Right cardiac atrium (tissue), 5 donors: ENCODE measurements at regions not wholly inside any gene's neighbourhood (a gene's known extent, or its start where the extent isn't known, plus 50 kb on each side); places are given as distances from the start of the nearest gene placed in this dataset.

Experiments used
- ATAC-seq, 2 donors: fragments of 200-7000 bp; cut with Tn5 transposase; one replicate each; pipeline versions ENCODE4 v1.8.0 to v1.9.1; 2020; ENCODE audit warnings: moderate library complexity in 2 of 2, mild to moderate bottlenecking in 1 of 2
- DNase-seq, 3 donors: peaks; one replicate each; pipeline ENCODE4 v3.0.0-alpha.2; 2020
- H3K27ac ChIP-seq: one replicate; pipeline ENCODE4 v1.5.1; 2013; ENCODE audit warnings: mild to moderate bottlenecking, low read length, control low read depth, moderate library complexity
- H3K27me3 ChIP-seq: one replicate; pipeline ENCODE4 v1.6.1; 2013; ENCODE audit not compliant: control insufficient read depth, insufficient read depth
- H3K4me1 ChIP-seq: one replicate; pipeline ENCODE4 v1.6.1; 2013; ENCODE audit warnings: low read length; ENCODE audit not compliant: control insufficient read depth, insufficient read depth
- H3K4me3 ChIP-seq: one replicate; pipeline ENCODE4 v1.5.1; 2013; ENCODE audit warnings: low read length, control low read depth
- H3K9me3 ChIP-seq: one replicate; pipeline ENCODE4 v1.6.1; 2013; ENCODE audit warnings: low read length; ENCODE audit not compliant: control insufficient read depth
- WGBS: extraction: QIAGEN DNeasy Blood & Tissue Kit; methylation state at CpG from one replicate; pipeline ENCODE4 v1.1.7; 2013; 5-methylcytosine and 5-hydroxymethylcytosine counted together
- intact Hi-C, 4 donors: fragments of 100-400 bp; cut with DNase I; formaldehyde crosslinking; loops; one replicate each; pipeline versions ENCODE4 v1.11.0 to v1.14.0; 2022 to 2023
- microRNA-seq, 2 donors: library from miRNA; unstranded; fragments of <30 nt; microRNA quantifications; one replicate each; pipeline ENCODE4 v1.2.0, GENCODE V29; 2020 to 2021
- donor health status: healthy with polysubstance abuse.
- donor health status: DM: no; HTN: yes; CAD: no.
- donor health status: DM: no; HTN: no; CAD: no.
- donor health status: DM: no; HTN: yes; CAD: no; lungs with severe emphysema.
- donor health status: DM: yes; HTN: yes; CAD: no.

DNA sequence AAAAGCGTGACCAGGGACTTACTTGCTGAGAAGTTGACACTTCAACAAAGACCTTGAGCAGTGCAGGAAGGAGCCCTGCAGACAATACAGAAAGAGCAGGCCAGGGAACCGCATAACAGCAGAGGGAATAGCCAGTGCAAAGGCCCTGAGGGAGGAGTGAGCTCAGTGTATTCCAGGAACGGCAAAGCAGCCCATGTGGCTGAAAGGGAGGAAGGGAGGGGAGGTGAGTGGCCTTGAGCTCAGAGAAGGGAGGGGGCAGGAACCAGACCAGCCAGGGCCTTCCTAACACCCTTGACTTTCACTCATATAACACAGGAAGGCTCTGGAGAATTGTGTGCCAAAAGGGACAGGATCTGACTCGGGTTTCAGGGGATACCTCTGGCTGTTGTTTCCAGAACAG lies 112.2 kb downstream of the BCOR start:
- intact Hi-C loops, result no loop called here
- no peak overlapping the region for H3K27ac ChIP-seq
- DNase-seq (peak in 1 of 3 donors; percentile 38), ATAC-seq (peak in 1 of 2 donors; percentile 72)
- no peaks in the 10 kb centered on the region for H3K4me1 ChIP-seq
- no peak overlapping the region for H3K4me3 ChIP-seq
- WGBS, result 64% methylated on average over 4 of the region's 4 CpGs
- H3K27me3 ChIP-seq, result no peaks in the 10 kb centered on the region
- no peaks in the 10 kb centered on the region for H3K9me3 ChIP-seq

DNA sequence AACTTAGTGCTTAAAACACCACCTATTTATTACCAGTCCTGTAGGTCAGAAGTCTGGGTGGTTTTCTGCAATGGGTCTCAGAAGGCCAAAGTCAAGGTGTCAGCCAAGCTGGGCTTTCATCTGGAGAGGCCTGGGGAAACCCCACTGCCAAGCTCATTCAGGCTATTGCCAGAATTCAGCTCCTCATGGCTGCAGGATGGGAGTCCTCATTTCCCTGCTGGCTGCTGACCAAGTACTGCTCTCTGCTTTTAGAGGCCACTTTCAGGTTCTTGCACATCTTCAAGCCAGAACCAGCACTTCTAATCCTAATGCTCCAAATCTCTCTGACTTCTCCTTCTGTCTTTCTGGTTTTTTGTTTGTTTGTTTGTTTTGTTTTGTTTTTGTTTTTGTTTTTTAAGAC lies 109.3 kb downstream of the BCOR start:
- Histone ChIP-seq H3K27ac (no peak overlapping the region), H3K4me1 (no peaks in the 10 kb centered on the region), H3K4me3 (no peak overlapping the region), H3K9me3 (no peaks in the 10 kb centered on the region), H3K27me3 (no peaks in the 10 kb centered on the region)
- no peak for ATAC-seq
- intact Hi-C loops, result no loop called here
- DNase-seq, result no peak

DNA sequence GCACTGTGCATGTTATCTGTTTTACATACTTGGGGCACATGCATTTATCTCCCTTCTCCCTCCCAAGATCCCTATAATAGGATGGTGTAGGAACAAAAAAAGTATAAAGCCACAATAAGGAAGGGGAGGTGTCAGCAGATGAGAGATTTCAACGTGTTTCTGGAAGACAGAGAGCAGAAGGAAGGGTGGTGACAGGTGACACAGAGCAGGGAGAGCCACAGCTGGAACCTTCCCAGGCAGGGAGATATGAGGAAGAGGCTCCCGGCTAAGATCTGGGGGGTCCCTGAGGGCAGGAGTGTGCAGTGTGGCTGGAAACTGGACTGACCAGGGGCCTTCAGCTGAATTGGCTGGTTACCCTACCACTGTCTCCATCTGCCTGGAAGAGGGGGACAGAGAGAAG lies 107.4 kb downstream of the BCOR start:
- Histone ChIP-seq H3K4me3 (no peak overlapping the region), H3K9me3 (no peaks in the 10 kb centered on the region), H3K27ac (no peak overlapping the region), H3K27me3 (no peaks in the 10 kb centered on the region), H3K4me1 (no peaks in the 10 kb centered on the region)
- DNase-seq, result no peak
- no peak for ATAC-seq
- intact Hi-C loops, result no loop called here
- 39% methylated on average over 2 of the region's 2 CpGs for WGBS

DNA sequence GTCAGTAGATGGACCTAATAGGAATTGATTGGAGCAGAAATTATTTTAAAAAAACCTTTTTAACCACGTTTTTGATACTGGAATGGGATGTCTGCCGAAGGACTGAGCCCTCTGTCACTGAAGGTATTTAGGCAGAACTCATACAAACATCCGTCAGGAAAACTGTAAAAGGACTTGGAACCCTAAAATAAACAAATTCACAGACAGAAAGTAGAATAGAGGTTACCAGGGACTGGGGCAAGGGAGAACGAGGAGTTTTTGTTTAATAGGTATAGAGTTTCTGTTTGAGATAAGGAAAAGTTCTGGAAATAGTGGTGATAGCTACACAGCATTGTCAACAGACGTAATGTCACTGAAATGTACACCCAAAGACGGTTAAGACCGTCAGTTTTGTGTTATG lies 105.5 kb downstream of the BCOR start:
- H3K4me1 ChIP-seq, result no peaks in the 10 kb centered on the region
- DNase-seq (no peak), ATAC-seq (no peak)
- H3K4me3 ChIP-seq, result no peak overlapping the region
- intact Hi-C loops, result no loop called here
- no peak overlapping the region for H3K27ac ChIP-seq
- H3K9me3 ChIP-seq, result no peaks in the 10 kb centered on the region
- no peaks in the 10 kb centered on the region for H3K27me3 ChIP-seq
- 94% methylated on average over 7 of the region's 7 CpGs for WGBS

DNA sequence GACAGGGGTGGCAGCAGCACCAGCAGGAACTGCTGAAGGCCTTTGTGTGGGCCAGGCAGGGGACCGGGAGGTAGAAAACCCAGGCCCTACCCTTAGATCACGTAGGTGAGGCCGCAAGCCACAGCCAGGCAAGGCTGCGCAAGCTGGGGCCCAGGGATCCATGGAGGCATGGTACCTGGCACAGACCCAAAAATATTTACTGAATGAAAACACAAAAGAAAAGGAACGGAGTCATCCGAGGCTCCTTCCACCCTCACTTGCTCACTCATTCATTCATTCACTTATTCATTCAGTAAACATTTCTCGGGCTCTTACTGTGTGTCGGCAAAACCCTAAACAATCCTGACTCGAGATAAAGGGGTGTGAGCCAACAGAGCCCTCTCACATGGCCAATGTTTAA lies 102.3 kb downstream of the BCOR start:
- H3K27ac ChIP-seq, result no peak overlapping the region
- intact Hi-C loops, result no loop called here
- 94% methylated on average over 9 of the region's 9 CpGs for WGBS
- ATAC-seq (no peak), DNase-seq (no peak)
- no peak overlapping the region for H3K4me3 ChIP-seq
- no peaks in the 10 kb centered on the region for H3K27me3 ChIP-seq
- H3K9me3 ChIP-seq, result no peaks in the 10 kb centered on the region
- no peaks in the 10 kb centered on the region for H3K4me1 ChIP-seq

DNA sequence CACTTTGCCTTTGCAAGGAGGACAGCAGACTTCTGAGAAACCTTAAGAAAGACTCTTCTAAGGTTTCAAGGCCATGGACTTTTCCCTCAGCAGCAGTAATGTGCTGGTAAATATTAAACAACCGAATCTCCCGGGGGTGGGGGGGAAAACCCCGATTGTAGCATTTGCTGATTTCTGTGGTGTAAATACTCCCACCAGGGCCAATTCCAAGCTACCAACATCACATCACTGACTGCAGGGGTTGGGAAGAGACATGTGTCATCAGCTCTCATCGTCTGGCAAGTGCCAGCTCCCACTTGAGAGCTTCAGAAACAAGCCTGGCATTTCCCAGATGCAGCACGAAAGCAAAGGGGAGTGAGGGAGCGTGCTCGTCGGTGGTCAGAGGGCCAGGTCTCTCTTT lies 101.2 kb downstream of the BCOR start:
- peak; percentile 33 to 43 for ATAC-seq
- no peak overlapping the region for H3K4me3 ChIP-seq
- no peaks in the 10 kb centered on the region for H3K4me1 ChIP-seq
- no peaks in the 10 kb centered on the region for H3K9me3 ChIP-seq
- intact Hi-C loops, result no loop called here
- WGBS, result 71% methylated on average over 8 of the region's 8 CpGs
- DNase-seq, result peak in 1 of 3 donors; percentile 35
- no peaks in the 10 kb centered on the region for H3K27me3 ChIP-seq
- no peak overlapping the region for H3K27ac ChIP-seq

DNA sequence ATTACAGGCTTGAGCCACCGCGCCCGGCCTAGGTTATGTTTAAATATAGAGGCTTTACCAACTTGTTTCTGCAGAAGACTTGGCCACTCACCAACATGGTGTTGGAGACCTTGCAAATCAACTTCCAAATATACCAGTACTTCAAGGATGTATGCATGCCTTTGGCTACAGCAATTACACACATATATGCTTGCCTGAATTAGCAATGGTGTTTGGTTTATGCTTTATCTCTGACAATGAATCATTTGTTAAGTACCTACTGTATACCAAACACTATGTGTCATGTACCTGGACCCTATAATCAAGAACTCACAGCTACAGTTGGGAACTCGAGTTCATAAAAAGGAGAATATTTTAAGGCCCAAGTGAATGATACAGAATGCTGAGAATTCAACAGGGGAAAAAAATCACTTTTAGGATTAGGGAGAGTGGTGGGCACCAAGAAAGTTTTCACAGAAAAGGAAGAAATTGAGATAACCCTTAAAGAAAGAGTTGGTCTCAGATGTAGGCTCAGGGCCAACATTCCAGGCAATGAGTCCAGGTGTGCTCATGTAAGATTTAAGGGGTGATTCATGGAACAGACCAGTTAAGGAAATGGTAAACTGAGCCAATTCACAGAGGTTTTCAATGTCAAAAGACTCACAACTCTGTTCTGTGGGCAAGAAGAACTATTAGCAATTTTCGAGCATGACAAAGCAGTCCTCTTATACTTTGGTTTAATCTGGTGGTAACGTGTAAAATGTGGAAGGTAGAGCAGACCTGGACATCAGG lies 98.9 kb downstream of the BCOR start:
- Histone ChIP-seq H3K9me3 (no peaks in the 10 kb centered on the region), H3K4me3 (no peak overlapping the region), H3K27me3 (no peaks in the 10 kb centered on the region), H3K27ac (no peak overlapping the region), H3K4me1 (no peaks in the 10 kb centered on the region)
- intact Hi-C loops, result no loop called here
- no peak for ATAC-seq
- 95% methylated on average over 6 of the region's 6 CpGs for WGBS
- no peak for DNase-seq

Small RNA genes in the stretch of these regions (microRNA-seq; reads per million reads assigned to microRNA genes)
- 0 reads per million in 2 donors for gene MIR1587
- 0 reads per million in 2 donors for gene MIR3937
